ENCODE measurements at regions not wholly inside any gene's neighbourhood (a gene's known extent, or its start where the extent isn't known, plus 50 kb on each side); places are given as distances from the start of the nearest gene placed in this dataset.

DNA sequence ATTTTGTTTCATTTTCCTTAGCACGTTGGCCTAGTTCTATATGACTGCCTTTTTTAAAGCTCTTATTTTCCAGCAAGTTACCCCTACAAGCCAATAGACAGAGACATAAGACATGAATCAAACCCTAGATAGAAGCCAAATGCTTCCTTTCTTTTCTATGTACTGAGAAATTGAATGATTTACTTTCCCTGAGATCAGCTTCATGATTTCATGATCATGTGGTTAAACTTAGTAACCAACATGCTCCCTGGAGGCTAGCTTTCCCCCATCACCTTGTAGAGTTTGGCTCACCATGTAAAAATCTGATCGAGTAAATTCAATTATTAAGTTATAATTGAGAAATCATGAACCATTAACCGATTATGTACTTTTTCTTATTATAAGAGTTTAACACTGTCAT is 148.1 kb upstream of the LRIG3 start:
- Mint-ChIP-seq H3K36me3 (ENCODE audit: insufficient read depth in 1 of 3, low read depth in 3 of 3) (no peaks in the 10 kb centered on the region), H3K4me1 (no peaks in the 10 kb centered on the region), H3K9me3 (no peaks in the 10 kb centered on the region), H3K27me3 (ENCODE audit: low read depth) (no peaks in the 10 kb centered on the region; the same call in 1 of the 2 replicates), H3K4me3 (no peak overlapping the region), H3K27ac (no peak overlapping the region)
- H2AFZ ChIP-seq (ENCODE audit: low read length): no peak overlapping the region
- H3K18ac ChIP-seq (ENCODE audit: insufficient read length, low read depth, low read length): no peak overlapping the region
- H3K4me2 ChIP-seq (ENCODE audit: insufficient read depth, insufficient read length, low read length): no peak overlapping the region
- no peak overlapping the region for H4K5ac ChIP-seq (ENCODE audit: insufficient read length, low read depth, low read length)
- H2BK5ac ChIP-seq (ENCODE audit: insufficient read length, low read length): no peak overlapping the region
- H4K20me1 ChIP-seq (ENCODE audit: control insufficient read depth, insufficient read depth, insufficient read length): no peaks in the 10 kb centered on the region
- H3K9me3 ChIP-seq (ENCODE audit: control insufficient read depth, low read depth, low read length): no peaks in the 10 kb centered on the region
- H2BK120ac ChIP-seq (ENCODE audit: low read depth, low read length, poor library complexity, severe bottlenecking): no peak overlapping the region
- TF ChIP-seq, protein P1, sequence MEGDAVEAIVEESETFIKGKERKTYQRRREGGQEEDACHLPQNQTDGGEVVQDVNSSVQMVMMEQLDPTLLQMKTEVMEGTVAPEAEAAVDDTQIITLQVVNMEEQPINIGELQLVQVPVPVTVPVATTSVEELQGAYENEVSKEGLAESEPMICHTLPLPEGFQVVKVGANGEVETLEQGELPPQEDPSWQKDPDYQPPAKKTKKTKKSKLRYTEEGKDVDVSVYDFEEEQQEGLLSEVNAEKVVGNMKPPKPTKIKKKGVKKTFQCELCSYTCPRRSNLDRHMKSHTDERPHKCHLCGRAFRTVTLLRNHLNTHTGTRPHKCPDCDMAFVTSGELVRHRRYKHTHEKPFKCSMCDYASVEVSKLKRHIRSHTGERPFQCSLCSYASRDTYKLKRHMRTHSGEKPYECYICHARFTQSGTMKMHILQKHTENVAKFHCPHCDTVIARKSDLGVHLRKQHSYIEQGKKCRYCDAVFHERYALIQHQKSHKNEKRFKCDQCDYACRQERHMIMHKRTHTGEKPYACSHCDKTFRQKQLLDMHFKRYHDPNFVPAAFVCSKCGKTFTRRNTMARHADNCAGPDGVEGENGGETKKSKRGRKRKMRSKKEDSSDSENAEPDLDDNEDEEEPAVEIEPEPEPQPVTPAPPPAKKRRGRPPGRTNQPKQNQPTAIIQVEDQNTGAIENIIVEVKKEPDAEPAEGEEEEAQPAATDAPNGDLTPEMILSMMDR (conservative IDR thresholded peaks at IDR 0.05): no peak
- H2BK20ac ChIP-seq (ENCODE audit: low read depth, low read length, poor library complexity, severe bottlenecking): no peak overlapping the region
- no peak overlapping the region for H3K27ac ChIP-seq (ENCODE audit: insufficient read length, low read depth, low read length)
- H3K79me2 ChIP-seq (ENCODE audit: insufficient read depth, low read length): no peaks in the 10 kb centered on the region
- H3K14ac ChIP-seq (ENCODE audit: insufficient read depth, low read length): no peak overlapping the region
- WGBS (ENCODE audit: extremely low coverage, insufficient read length, low lambda C conversion rate): no CpG with 5 or more reads among the region's 3 CpGs
- no peaks in the 10 kb centered on the region for H3K23me2 ChIP-seq (ENCODE audit: insufficient read length, low read depth, low read length, poor library complexity, severe bottlenecking)
- no peak overlapping the region for H2AK5ac ChIP-seq (ENCODE audit: insufficient read length, low read length)
- H3K9ac ChIP-seq (ENCODE audit: extremely low read depth, insufficient read length, low read length): no peak overlapping the region
- no peaks in the 10 kb centered on the region for H3K4me1 ChIP-seq (ENCODE audit: insufficient read depth, low read length)
- H3K23ac ChIP-seq (ENCODE audit: insufficient read length, low read depth, low read length): no peak overlapping the region
- H4K91ac ChIP-seq (ENCODE audit: insufficient read length, low read depth, low read length): no peak overlapping the region
- H2BK12ac ChIP-seq (ENCODE audit: insufficient read length, low read depth, low read length): no peak overlapping the region
- no peak overlapping the region for H3K4ac ChIP-seq (ENCODE audit: low read depth, low read length)
- H2BK15ac ChIP-seq (ENCODE audit: low read depth, low read length): no peak overlapping the region
- no peak overlapping the region for H3K56ac ChIP-seq (ENCODE audit: insufficient read length, low read depth, low read length)
- no peaks in the 10 kb centered on the region for H3K79me1 ChIP-seq (ENCODE audit: insufficient read depth, low read depth, low read length, poor library complexity, severe bottlenecking)
- no peak overlapping the region for H4K8ac ChIP-seq (replicated peaks; ENCODE audit: insufficient read length, low read depth, low read length)
- no peaks in the 10 kb centered on the region for H3K27me3 ChIP-seq (ENCODE audit: insufficient read depth, low read length)
- H3T11ph ChIP-seq (ENCODE audit: low read length): no peak overlapping the region
- no peak for DNase-seq
